ENCODE measurements at regions not wholly inside any gene's neighbourhood (a gene's known extent, or its start where the extent isn't known, plus 50 kb on each side); places are given as distances from the start of the nearest gene placed in this dataset.

GRCh38 chr5:85990998-85991397 lies 626.7 kb upstream of the COX7C start:
- no peak for TF ChIP-seq RAD21 (IDR thresholded peaks at IDR 0.05; ENCODE audit: low read depth)
- TF ChIP-seq TEAD4 (IDR thresholded peaks at IDR 0.05) = no peak
- no peak for TF ChIP-seq MAX (IDR thresholded peaks at IDR 0.05)
- no peak for TF ChIP-seq CREB1 (IDR thresholded peaks at IDR 0.05; ENCODE audit: low read depth)
- TF ChIP-seq CEBPB (IDR thresholded peaks at IDR 0.05) = no peak
- no peak for TF ChIP-seq TCF12 (IDR thresholded peaks at IDR 0.05; ENCODE audit: low read depth)
- TF ChIP-seq TAF1 (IDR thresholded peaks at IDR 0.05; ENCODE audit: low read depth) = no peak
- TF ChIP-seq YY1 (IDR thresholded peaks at IDR 0.05; ENCODE audit: low read depth) = no peak
- no peak for TF ChIP-seq EP300 (IDR thresholded peaks at IDR 0.05; ENCODE audit: borderline replicate concordance)
